Smooth muscle cell (in vitro differentiated cells): ENCODE measurements at regions not wholly inside any gene's neighbourhood (a gene's known extent, or its start where the extent isn't known, plus 50 kb on each side); places are given as distances from the start of the nearest gene placed in this dataset.

Experiments used
- DNase-seq: peaks from one replicate; lab custom pipeline; 2025; ENCODE audit not compliant: unreplicated experiment; lab: John Stamatoyannopoulos, UW
- H2AFZ ChIP-seq: fragments of 200-600 bp; sonication (generic); 2 replicates; pipeline ENCODE4 v1.6.0; 2016; ENCODE audit warnings: antibody characterized with exemption, low read depth, mild to moderate bottlenecking
- H3F3A ChIP-seq: fragments of 200-600 bp; sonication (generic); 2 replicates; pipeline ENCODE4 v1.6.0; 2017; ENCODE audit warnings: antibody characterized with exemption, low read depth
- H3K27ac ChIP-seq: fragments of 200-600 bp; sonication (generic); 2 replicates; pipeline ENCODE4 v1.5.1; 2016; ENCODE audit warnings: low read depth, mild to moderate bottlenecking
- H3K27me3 ChIP-seq: fragments of 200-600 bp; sonication (generic); 2 replicates; pipeline ENCODE4 v1.6.1; 2016; ENCODE audit warnings: low read depth, mild to moderate bottlenecking
- H3K36me3 ChIP-seq: fragments of 200-600 bp; sonication (generic); 2 replicates; pipeline ENCODE4 v1.5.1; 2016; ENCODE audit warnings: low read depth
- H3K4me1 ChIP-seq: fragments of 200-600 bp; sonication (generic); 2 replicates; pipeline ENCODE4 v1.5.1; 2016; ENCODE audit warnings: low read depth
- H3K4me2 ChIP-seq: fragments of 200-600 bp; sonication (generic); 2 replicates; pipeline ENCODE4 v1.6.0; 2016; ENCODE audit warnings: mild to moderate bottlenecking
- H3K4me3 ChIP-seq: fragments of 200-600 bp; sonication (generic); 2 replicates; pipeline ENCODE4 v1.5.1; 2016; ENCODE audit warnings: mild to moderate bottlenecking
- H3K79me2 ChIP-seq: fragments of 200-600 bp; sonication (generic); 2 replicates; pipeline ENCODE4 v1.6.0; 2016; ENCODE audit warnings: low read depth, mild to moderate bottlenecking
- H3K9ac ChIP-seq: fragments of 200-600 bp; sonication (generic); 2 replicates; pipeline ENCODE4 v1.6.0; 2016; ENCODE audit warnings: low read depth
- H3K9me3 ChIP-seq: fragments of 200-600 bp; sonication (generic); replicated peaks from 2 replicates; pipeline ENCODE4 v1.5.1; 2016; ENCODE audit warnings: low read depth
- H4K20me1 ChIP-seq: fragments of 200-600 bp; sonication (generic); 2 replicates; pipeline ENCODE4 v1.6.0; 2016; ENCODE audit warnings: low read depth
- CTCF ChIP-seq: fragments of 200-600 bp; sonication (generic); IDR thresholded peaks from 2 replicates; pipeline ENCODE4 v1.5.1; 2017; ENCODE audit warnings: borderline replicate concordance, mild to moderate bottlenecking, antibody characterized with exemption; ENCODE audit not compliant: insufficient read depth, poor library complexity, severe bottlenecking
- WGBS: methylation state at CpG from one replicate; pipeline ENCODE4 v1.1.7; 2016; ENCODE audit warnings: low lambda C conversion rate; 5-methylcytosine and 5-hydroxymethylcytosine counted together

GRCh38 chr4:105074097-105074496 lies 72.6 kb upstream of the TET2 start:
- Histone ChIP-seq H3K9me3 (no peaks in the 10 kb centered on the region), H3K4me3 (no peak overlapping the region), H3K36me3 (no peaks in the 10 kb centered on the region), H2AFZ (no peak overlapping the region), H3K4me1 (no peaks in the 10 kb centered on the region), H3K4me2 (no peak overlapping the region), H3F3A (no peaks in the 10 kb centered on the region), H3K27ac (no peak overlapping the region), H3K27me3 (no peaks in the 10 kb centered on the region), H4K20me1 (no peaks in the 10 kb centered on the region), H3K79me2 (no peaks in the 10 kb centered on the region), H3K9ac (no peak overlapping the region)
- DNase-seq: no peak
- TF ChIP-seq CTCF: no peak

- no peaks in the 10 kb centered on the region for H3K27me3 ChIP-seq
- H3K4me1 ChIP-seq: no peaks in the 10 kb centered on the region
- no peak overlapping the region for H3K9ac ChIP-seq
- H2AFZ ChIP-seq: no peak overlapping the region
- no peak overlapping the region for H3K27ac ChIP-seq
- no peak for TF ChIP-seq CTCF
- H3F3A ChIP-seq: no peaks in the 10 kb centered on the region
- H3K36me3 ChIP-seq: no peaks in the 10 kb centered on the region
- H3K4me3 ChIP-seq: no peak overlapping the region
- no peak for DNase-seq
- no peaks in the 10 kb centered on the region for H3K79me2 ChIP-seq
- WGBS: 78% methylated on average over 2 of the region's 2 CpGs
- H3K4me2 ChIP-seq: no peak overlapping the region
- no peaks in the 10 kb centered on the region for H4K20me1 ChIP-seq
- H3K9me3 ChIP-seq: no peaks in the 10 kb centered on the region
These were observed 71.6 kb upstream of the TET2 start for GRCh38 chr4:105075045-105075444.

- 23% methylated on average over 10 of the region's 10 CpGs for WGBS
- Histone ChIP-seq H4K20me1 (no peaks in the 10 kb centered on the region), H3K4me1 (no peaks in the 10 kb centered on the region), H3K27me3 (no peaks in the 10 kb centered on the region), H3F3A (no peaks in the 10 kb centered on the region), H3K9me3 (no peaks in the 10 kb centered on the region), H3K4me2 (peak overlapping the region; percentile 71), H3K4me3 (peak overlapping the region; percentile 17), H2AFZ (peak overlapping the region; percentile 86), H3K9ac (no peak overlapping the region), H3K36me3 (no peaks in the 10 kb centered on the region), H3K27ac (peak overlapping the region; percentile 9), H3K79me2 (no peaks in the 10 kb centered on the region)
- TF ChIP-seq CTCF: no peak
- DNase-seq: no peak
These were observed 58.4 kb upstream of the TET2 start for GRCh38 chr4:105088110-105088879.

- Histone ChIP-seq H3K9ac (no peak overlapping the region), H3K4me1 (no peaks in the 10 kb centered on the region), H2AFZ (no peak overlapping the region), H3K4me2 (no peak overlapping the region), H3K27me3 (no peaks in the 10 kb centered on the region), H3K4me3 (no peak overlapping the region), H4K20me1 (no peaks in the 10 kb centered on the region), H3K36me3 (no peaks in the 10 kb centered on the region), H3K27ac (no peak overlapping the region), H3K79me2 (no peaks in the 10 kb centered on the region), H3F3A (no peaks in the 10 kb centered on the region), H3K9me3 (no peaks in the 10 kb centered on the region)
- WGBS: 83% methylated on average over 1 of the region's 1 CpG
- DNase-seq: no peak
- no peak for TF ChIP-seq CTCF
These were observed 54.3 kb upstream of the TET2 start for GRCh38 chr4:105092356-105092755.
